ENCODE measurements at regions not wholly inside any gene's neighbourhood (a gene's known extent, or its start where the extent isn't known, plus 50 kb on each side); places are given as distances from the start of the nearest gene placed in this dataset.
A peak's percentile ranks its signal among the peaks of the same experiment; 100 is the strongest.

GRCh38 chr3:13700362-13700761 lies 151.4 kb downstream of the FBLN2 start:
- peak; percentile 64 for DNase-seq

More at GRCh38 chr3:13700362-13700761, 151.4 kb downstream of the FBLN2 start:
- 0 out of 3 replicates have a peak, but pooled peaks have one; percentile 18 for TF ChIP-seq CTCF (conservative IDR thresholded peaks at IDR 0.05)
- Histone ChIP-seq H3K56ac (ENCODE audit: insufficient read length, low read depth, low read length) (no peak overlapping the region), H2BK20ac (ENCODE audit: low read depth, low read length, poor library complexity, severe bottlenecking) (no peak overlapping the region), H3K18ac (ENCODE audit: insufficient read length, low read depth, low read length) (no peak overlapping the region), H3K4me1 (ENCODE audit: insufficient read depth, low read length) (peaks cover 6% of the 10 kb centered on the region; the same call in 1 of the 2 replicates), H3K4me2 (ENCODE audit: insufficient read depth, insufficient read length, low read length) (no peak overlapping the region), H4K5ac (ENCODE audit: insufficient read length, low read depth, low read length) (no peak overlapping the region), H2BK120ac (ENCODE audit: low read depth, low read length, poor library complexity, severe bottlenecking) (no peak overlapping the region), H3K9me3 (ENCODE audit: control insufficient read depth, low read depth, low read length) (no peaks in the 10 kb centered on the region), H3K27me3 (ENCODE audit: insufficient read depth, low read length) (no peaks in the 10 kb centered on the region), H4K20me1 (ENCODE audit: control insufficient read depth, insufficient read depth, insufficient read length) (no peaks in the 10 kb centered on the region), H3T11ph (ENCODE audit: low read length) (no peak overlapping the region), H4K91ac (ENCODE audit: insufficient read length, low read depth, low read length) (no peak overlapping the region), H3K9ac (ENCODE audit: extremely low read depth, insufficient read length, low read length) (no peak overlapping the region), H3K27ac (ENCODE audit: insufficient read length, low read depth, low read length) (no peak overlapping the region), H2AFZ (ENCODE audit: low read length) (no peak overlapping the region), H3K23me2 (ENCODE audit: insufficient read length, low read depth, low read length, poor library complexity, severe bottlenecking) (peaks cover 3% of the 10 kb centered on the region), H3K23ac (ENCODE audit: insufficient read length, low read depth, low read length) (no peak overlapping the region), H3K4ac (ENCODE audit: low read depth, low read length) (no peak overlapping the region), H4K8ac (replicated peaks; ENCODE audit: insufficient read length, low read depth, low read length) (no peak overlapping the region), H3K14ac (ENCODE audit: insufficient read depth, low read length) (no peak overlapping the region), H3K79me2 (ENCODE audit: insufficient read depth, low read length) (no peaks in the 10 kb centered on the region), H2BK5ac (ENCODE audit: insufficient read length, low read length) (no peak overlapping the region), H3K79me1 (ENCODE audit: insufficient read depth, low read depth, low read length, poor library complexity, severe bottlenecking) (no peaks in the 10 kb centered on the region), H2AK5ac (ENCODE audit: insufficient read length, low read length) (no peak overlapping the region), H2BK12ac (ENCODE audit: insufficient read length, low read depth, low read length) (no peak overlapping the region), H2BK15ac (ENCODE audit: low read depth, low read length) (no peak overlapping the region)
- H3K4me1 Mint-ChIP-seq = peaks cover 19 to 28% of the 10 kb centered on the region in 2 experiments
- no peak overlapping the region for H3K27ac Mint-ChIP-seq
- no peak overlapping the region for H3K4me3 Mint-ChIP-seq
- H3K27me3 Mint-ChIP-seq (ENCODE audit: low read depth) = peaks cover 6% of the 10 kb centered on the region
- H3K36me3 Mint-ChIP-seq (ENCODE audit: insufficient read depth in 1 of 3, low read depth in 3 of 3) = no peaks in the 10 kb centered on the region
- peaks cover 4 to 10% of the 10 kb centered on the region in 2 experiments; a peak in 4 of 5 replicates for H3K9me3 Mint-ChIP-seq
- no CpG with 5 or more reads among the region's 7 CpGs for WGBS (ENCODE audit: extremely low coverage, insufficient read length, low lambda C conversion rate)

Measured in H9 (cell line).